WTC11 (cell line): ENCODE measurements at regions not wholly inside any gene's neighbourhood (a gene's known extent, or its start where the extent isn't known, plus 50 kb on each side); places are given as distances from the start of the nearest gene placed in this dataset.

Experiments used
- ATAC-seq: fragments of 200-7000 bp; cut with Tn5 transposase; 2 replicates; pipeline ENCODE4 v1.10.0; 2021; ENCODE audit warnings: mild to moderate bottlenecking, moderate library complexity
- CTCF ChIA-PET: fragments of 300-600 bp; sonication (Branson Sonifier 250); formaldehyde crosslinking; loops from one replicate; lab custom pipeline; 2021; ENCODE audit warnings: antibody characterized with exemption; lab: Charles Lee
- POLR2A ChIA-PET: fragments of 350-600 bp; sonication (Branson Sonifier 250); formaldehyde crosslinking; loops from one replicate; lab custom pipeline; 2021; ENCODE audit warnings: antibody characterized with exemption; lab: Charles Lee
- DNase-seq: peaks from one replicate; pipeline ENCODE4 v3.0.0; 2021; ENCODE audit warnings: low spot score
- H3K27ac Mint-ChIP-seq: 2 replicates; pipeline ENCODE4 v1.8.0; 2021; ENCODE audit warnings: mixed read lengths
- H3K27me3 Mint-ChIP-seq: 2 replicates; pipeline ENCODE4 v1.8.0; 2021; ENCODE audit warnings: low read depth, mild to moderate bottlenecking, moderate library complexity, mixed read lengths
- H3K36me3 Mint-ChIP-seq: 2 replicates; pipeline ENCODE4 v1.8.0; 2021; ENCODE audit warnings: mixed read lengths
- H3K4me1 Mint-ChIP-seq: 2 replicates; pipeline ENCODE4 v1.8.0; 2022; ENCODE audit warnings: mixed read lengths
- H3K4me3 Mint-ChIP-seq: 2 replicates; pipeline ENCODE4 v1.8.0; 2021; ENCODE audit warnings: mild to moderate bottlenecking, moderate library complexity, mixed read lengths
- H3K9me3 Mint-ChIP-seq: 2 replicates; pipeline ENCODE4 v1.8.0; 2021; ENCODE audit warnings: mixed read lengths
- ATF3 ChIP-seq: sonication (generic); formaldehyde crosslinking; conservative IDR thresholded peaks from 2 replicates; pipeline ENCODE4 v1.8.1; 2022; ENCODE audit warnings: mild to moderate bottlenecking, missing genetic modification reagents
- CBFB ChIP-seq: sonication (generic); formaldehyde crosslinking; IDR thresholded peaks from 2 replicates; pipeline ENCODE4 v1.8.1; 2022; ENCODE audit warnings: mild to moderate bottlenecking, low read depth, missing genetic modification reagents
- CREB1 ChIP-seq: sonication (generic); formaldehyde crosslinking; IDR thresholded peaks from 2 replicates; pipeline ENCODE4 v1.8.0; 2023; ENCODE audit warnings: mild to moderate bottlenecking, missing genetic modification reagents
- ELF4 ChIP-seq: sonication (generic); formaldehyde crosslinking; IDR thresholded peaks from 2 replicates; pipeline ENCODE4 v1.8.1; 2022; ENCODE audit warnings: low read depth, mild to moderate bottlenecking, moderate library complexity, missing genetic modification reagents
- IRF1 ChIP-seq: sonication (generic); formaldehyde crosslinking; IDR thresholded peaks from 2 replicates; pipeline ENCODE4 v1.8.0; 2023; ENCODE audit warnings: missing genetic modification reagents
- JAZF1 ChIP-seq: fragments of 250-450 bp; sonication (Bioruptor Pico); IDR thresholded peaks from 2 replicates; pipeline ENCODE4 v1.9.0; 2021; ENCODE audit warnings: moderate library complexity, mild to moderate bottlenecking, inconsistent platforms
- JUN ChIP-seq: sonication (generic); formaldehyde crosslinking; IDR thresholded peaks from 2 replicates; pipeline ENCODE4 v1.8.0; 2023; ENCODE audit warnings: mild to moderate bottlenecking, missing genetic modification reagents
- KAT7 ChIP-seq: sonication (generic); formaldehyde crosslinking; IDR thresholded peaks from 2 replicates; pipeline ENCODE4 v1.8.1; 2023; ENCODE audit warnings: missing genetic modification reagents, mild to moderate bottlenecking, borderline replicate concordance
- NFATC4 ChIP-seq: fragments of 250-450 bp; sonication (Bioruptor Pico); IDR thresholded peaks from 2 replicates; pipeline ENCODE4 v1.9.0; 2021; ENCODE audit warnings: mild to moderate bottlenecking
- NFE2L1 ChIP-seq: sonication (generic); formaldehyde crosslinking; IDR thresholded peaks from 2 replicates; pipeline ENCODE4 v1.8.1; 2023; ENCODE audit warnings: missing genetic modification reagents
- NR1H2 ChIP-seq: sonication (generic); formaldehyde crosslinking; IDR thresholded peaks from 2 replicates; pipeline ENCODE4 v1.9.0; 2021; ENCODE audit warnings: mild to moderate bottlenecking, moderate library complexity, missing genetic modification reagents
- NR3C1 ChIP-seq: sonication (generic); formaldehyde crosslinking; conservative IDR thresholded peaks from 2 replicates; pipeline ENCODE4 v1.8.1; 2023; ENCODE audit warnings: low read depth, mild to moderate bottlenecking, missing genetic modification reagents
- OVOL2 ChIP-seq: fragments of 250-450 bp; sonication (Bioruptor Pico); IDR thresholded peaks from 2 replicates; pipeline ENCODE4 v1.9.0; 2021; ENCODE audit warnings: mild to moderate bottlenecking, borderline replicate concordance
- PRDM15 ChIP-seq: sonication (generic); formaldehyde crosslinking; IDR thresholded peaks from 2 replicates; pipeline ENCODE4 v1.8.0; 2022; ENCODE audit warnings: missing genetic modification reagents
- TP53 ChIP-seq: sonication (generic); formaldehyde crosslinking; IDR thresholded peaks from 2 replicates; pipeline ENCODE4 v1.8.1; 2023; ENCODE audit warnings: mild to moderate bottlenecking, missing genetic modification reagents
- USF2 ChIP-seq: sonication (generic); formaldehyde crosslinking; IDR thresholded peaks from 2 replicates; pipeline ENCODE4 v1.8.1; 2023; ENCODE audit warnings: mild to moderate bottlenecking, missing genetic modification reagents, moderate library complexity
- ZNF121 ChIP-seq: sonication (generic); formaldehyde crosslinking; IDR thresholded peaks from 2 replicates; pipeline ENCODE4 v1.8.0; 2023; ENCODE audit warnings: missing genetic modification reagents
- ZNF138 ChIP-seq: sonication (generic); formaldehyde crosslinking; conservative IDR thresholded peaks from 2 replicates; pipeline ENCODE4 v1.8.1; 2022; ENCODE audit warnings: mild to moderate bottlenecking, moderate library complexity, missing genetic modification reagents
- ZNF512 ChIP-seq: sonication (generic); formaldehyde crosslinking; IDR thresholded peaks from 2 replicates; pipeline ENCODE4 v1.8.1; 2022; ENCODE audit warnings: missing genetic modification reagents, borderline replicate concordance

GRCh38 chr11:23543651-23544222 lies 683.5 kb upstream of the CCDC179 start (continued):
- TF ChIP-seq CREB1 (CRISPR knock-in tag): no peak
- no peak for TF ChIP-seq USF2
- no peak for TF ChIP-seq NR3C1 (CRISPR knock-in tag)

GRCh38 chr11:23551706-23552105 lies 691.4 kb upstream of the CCDC179 start:
- ATAC-seq (no peak), DNase-seq (no peak)
- no peak overlapping the region for H3K27ac Mint-ChIP-seq
- ChIA-PET CTCF (no interaction called here), POLR2A (no interaction called here)
- no peak for TF ChIP-seq NFE2L1 (CRISPR knock-in tag)
- TF ChIP-seq CBFB (CRISPR knock-in tag): no peak
- TF ChIP-seq ELF4 (CRISPR knock-in tag): no peak
- no peak for TF ChIP-seq CREB1 (CRISPR knock-in tag)
- no peak for TF ChIP-seq ATF3 (CRISPR knock-in tag)
- TF ChIP-seq ZNF121 (CRISPR knock-in tag): no peak
- no peak for TF ChIP-seq NFATC4 (CRISPR knock-in tag)
- TF ChIP-seq KAT7 (CRISPR knock-in tag): no peak
- no peak for TF ChIP-seq TP53 (CRISPR knock-in tag)
- no peak for TF ChIP-seq PRDM15 (CRISPR knock-in tag)
- TF ChIP-seq ZNF138 (CRISPR knock-in tag): no peak
- no peak for TF ChIP-seq JUN (CRISPR knock-in tag)
- TF ChIP-seq JAZF1 (CRISPR knock-in tag): no peak
- TF ChIP-seq NR1H2 (CRISPR knock-in tag): no peak
- no peak for TF ChIP-seq ZNF512 (CRISPR knock-in tag)
- TF ChIP-seq OVOL2 (CRISPR knock-in tag): no peak
- no peak for TF ChIP-seq IRF1
- H3K27me3 Mint-ChIP-seq: no peaks in the 10 kb centered on the region
- no peaks in the 10 kb centered on the region for H3K36me3 Mint-ChIP-seq
- no peak overlapping the region for H3K4me3 Mint-ChIP-seq
- peaks cover 5% of the 10 kb centered on the region; the same call in 1 of the 2 replicates for H3K4me1 Mint-ChIP-seq
- H3K9me3 Mint-ChIP-seq: no peaks in the 10 kb centered on the region
